ENCODE measurements at regions not wholly inside any gene's neighbourhood (a gene's known extent, or its start where the extent isn't known, plus 50 kb on each side); places are given as distances from the start of the nearest gene placed in this dataset.

- TF ChIP-seq POLR2A (IDR thresholded peaks at IDR 0.05), result no peak
- no peak for TF ChIP-seq CTCF (IDR thresholded peaks at IDR 0.05 in 4 of 5, conservative IDR thresholded peaks at IDR 0.05 in 1 of 5)
Observed at GRCh38 chr2:129318581-129319421, 660.7 kb upstream of the RAB6C start.
